Heart left ventricle (tissue), 13 donors: ENCODE measurements at regions not wholly inside any gene's neighbourhood (a gene's known extent, or its start where the extent isn't known, plus 50 kb on each side); places are given as distances from the start of the nearest gene placed in this dataset.

Experiments used
- CTCF ChIP-seq, 12 donors: fragments of 200-600 bp; sonication (generic) in 4 of 12; IDR thresholded peaks; one replicate each; pipeline versions ENCODE4 v1.5.0 to v1.8.0; 2018 to 2022; ENCODE audit warnings: antibody characterized with exemption in 12 of 12, mild to moderate bottlenecking in 5 of 12
- POLR2A ChIP-seq, 2 donors: fragments of 450-650 bp; IDR thresholded peaks; one replicate each; pipeline ENCODE4 v1.6.1; 2017; ENCODE audit warnings: antibody characterized with exemption in 2 of 2, mild to moderate bottlenecking in 2 of 2, moderate library complexity in 2 of 2
- donor health status: ischemic (EF 13 %, LVEDD 7.1; RV severe dilation, severe dysfunction).
- donor health status: DM: no; HTN: yes; CAD: no.
- donor health status: DM: no; HTN: no; CAD: no.
- donor health status: ischemic (EF 25% LVEDD 6.9; RV normal size, moderate dysfunction).
- donor health status: ischemic (EF 25% LVEDD 5.7; RV mildly dilated, moderate dysfunction).
- donor health status: ischemic (EF 35%, LVEDD 5.7; RV mildly dilated, moderate dysfunction).
- donor health status: nonischemic (EF 11% LVEDD 7.7; RV severe dilation, severe dysfunction).
- donor health status: DM: yes; HTN: yes; CAD: no.
- donor health status: PGD.
- donor health status: ischemic (EF 29% LVEDD 5.4; RV normal size, mild dysfunction).
- donor health status: nonischemic (EF 23%, LVEDD 6.1; RV moderate dilation, normal function).

- no peak for TF ChIP-seq CTCF (IDR thresholded peaks at IDR 0.05)
- TF ChIP-seq POLR2A (IDR thresholded peaks at IDR 0.05), result no peak
Observed at GRCh38 chr2:221153226-221153625, 418.9 kb downstream of the EPHA4 start.
